ENCODE measurements at regions not wholly inside any gene's neighbourhood (a gene's known extent, or its start where the extent isn't known, plus 50 kb on each side); places are given as distances from the start of the nearest gene placed in this dataset.
A peak's percentile ranks its signal among the peaks of the same experiment; 100 is the strongest.

GRCh38 chr5:110354311-110354710 is 372.2 kb downstream of the TMEM232 start:
- peak; percentile 68 for DNase-seq (ENCODE audit: low read depth, low spot score)

- peak; percentile 22 for DNase-seq (ENCODE audit: low read depth, low spot score)
These were observed 371.4 kb downstream of the TMEM232 start for GRCh38 chr5:110354915-110355644.

GRCh38 chr5:110356677-110357076 is 369.8 kb downstream of the TMEM232 start:
- peak; percentile 23 for DNase-seq (ENCODE audit: low read depth, low spot score)

- DNase-seq (ENCODE audit: low read depth, low spot score), result no peak
These were observed 367.2 kb downstream of the TMEM232 start for GRCh38 chr5:110359221-110359620.

GRCh38 chr5:110361471-110361870 is 365.0 kb downstream of the TMEM232 start:
- DNase-seq (ENCODE audit: low read depth, low spot score), result peak; percentile 84

- DNase-seq (ENCODE audit: low read depth, low spot score), result no peak
These were observed 364.2 kb downstream of the TMEM232 start for GRCh38 chr5:110362261-110362660.

GRCh38 chr5:110366716-110367115 is 359.8 kb downstream of the TMEM232 start:
- no peak for DNase-seq (ENCODE audit: low read depth, low spot score)

Data from astrocyte of the hippocampus (primary cell).